Common myeloid progenitor, CD34-positive (primary cell): ENCODE measurements at regions not wholly inside any gene's neighbourhood (a gene's known extent, or its start where the extent isn't known, plus 50 kb on each side); places are given as distances from the start of the nearest gene placed in this dataset.

Source experiments
- CTCF ChIA-PET: fragments of 350-600 bp; sonication (Branson Sonifier 250); formaldehyde crosslinking; loops from one replicate; lab custom pipeline; 2021; ENCODE audit warnings: antibody characterized with exemption; lab: Charles Lee
- POLR2A ChIA-PET: fragments of 350-600 bp; sonication (Branson Sonifier 250); formaldehyde crosslinking; loops from one replicate; lab custom pipeline; 2021; ENCODE audit warnings: antibody characterized with exemption; lab: Charles Lee
- DNase-seq, 3 donors: peaks; one replicate each; pipeline versions ENCODE4 v3.0.0 to v3.0.0-alpha.2; 2013
- H3K27ac ChIP-seq, 2 experiments: 1 replicate in 1 of 2; 2 replicates in 1 of 2; pipeline ENCODE4 v1.7.0; 2013; ENCODE audit warnings: inconsistent platforms in 2 of 2, low read length in 2 of 2, mild to moderate bottlenecking in 2 of 2, low read depth in 1 of 2, moderate library complexity in 1 of 2; ENCODE audit not compliant: severe bottlenecking in 2 of 2, insufficient read depth in 1 of 2, poor library complexity in 1 of 2
- H3K27me3 ChIP-seq, 5 experiments: replicated peaks in 2 of 5; 1 replicate in 3 of 5; 2 replicates in 2 of 5; pipeline versions ENCODE4 v1.6.1 to v1.7.0; 2013; ENCODE audit warnings: low read length in 4 of 5, mild to moderate bottlenecking in 2 of 5, moderate library complexity in 2 of 5, inconsistent platforms in 1 of 5; ENCODE audit not compliant: insufficient read depth in 5 of 5, control insufficient read depth in 4 of 5
- H3K36me3 ChIP-seq, 4 experiments: 1 replicate in 2 of 4; 2 replicates in 2 of 4; pipeline versions ENCODE4 v1.6.1 to v1.7.0; 2013; ENCODE audit warnings: low read length in 3 of 4, control low read depth in 1 of 4, mild to moderate bottlenecking in 1 of 4; ENCODE audit not compliant: control insufficient read depth in 4 of 4, insufficient read depth in 4 of 4
- H3K4me1 ChIP-seq, 4 experiments: 1 replicate in 3 of 4; 2 replicates in 1 of 4; pipeline versions ENCODE4 v1.6.1 to v1.7.1; 2013; ENCODE audit warnings: low read length in 3 of 4, mild to moderate bottlenecking in 3 of 4, control low read depth in 1 of 4, inconsistent platforms in 1 of 4, moderate library complexity in 1 of 4; ENCODE audit not compliant: control insufficient read depth in 4 of 4, insufficient read depth in 4 of 4; ENCODE audit errors: control extremely low read depth in 1 of 4
- H3K4me3 ChIP-seq, 7 experiments: 1 replicate in 4 of 7; 2 replicates in 3 of 7; pipeline versions ENCODE4 v1.5.1 to v1.7.0; 2013; ENCODE audit warnings: mild to moderate bottlenecking in 7 of 7, low read length in 6 of 7, moderate library complexity in 6 of 7, inconsistent platforms in 2 of 7, low read depth in 2 of 7, control low read depth in 1 of 7; ENCODE audit not compliant: insufficient read depth in 4 of 7, control insufficient read depth in 1 of 7; ENCODE audit errors: extremely low read depth in 1 of 7
- H3K9me3 ChIP-seq, 5 experiments: 1 replicate in 4 of 5; 2 replicates in 1 of 5; pipeline versions ENCODE4 v1.6.1 to v1.7.1; 2013; ENCODE audit warnings: low read length in 4 of 5, mild to moderate bottlenecking in 2 of 5, inconsistent platforms in 1 of 5, low read depth in 1 of 5, moderate library complexity in 1 of 5; ENCODE audit not compliant: control insufficient read depth in 4 of 5, insufficient read depth in 2 of 5; ENCODE audit errors: control extremely low read depth in 1 of 5
- WGBS: methylation state at CpG from one replicate; pipeline ENCODE4 v1.1.5; 2013; ENCODE audit not compliant: insufficient coverage; 5-methylcytosine and 5-hydroxymethylcytosine counted together

- DNase-seq: no peak
- ChIA-PET POLR2A (no interaction called here), CTCF (interaction anchor here (0.9 to 1.3 kb wide), 2 partner anchors 10 to 22 kb away, joined by 3 to 5 read pairs; no protein-coding TSS in a partner anchor)
- 100% methylated on average over 1 of the region's 1 CpG for WGBS
- Histone ChIP-seq H3K36me3 (no peaks in the 10 kb centered on the region), H3K9me3 (no peaks in the 10 kb centered on the region), H3K4me3 (no peak overlapping the region), H3K27ac (no peak overlapping the region), H3K27me3 (no peaks in the 10 kb centered on the region), H3K4me1 (no peaks in the 10 kb centered on the region)
These were observed 52.4 kb upstream of the SSX2IP start for GRCh38 chr1:84742653-84743052.

GRCh38 chr1:84740050-84740714 lies 49.9 kb upstream of the SSX2IP start:
- Histone ChIP-seq H3K27me3 (no peaks in the 10 kb centered on the region), H3K9me3 (no peaks in the 10 kb centered on the region), H3K4me1 (no peaks in the 10 kb centered on the region), H3K4me3 (no peak overlapping the region), H3K27ac (no peak overlapping the region), H3K36me3 (no peaks in the 10 kb centered on the region)
- CTCF ChIA-PET: interaction anchor here (0.8 to 2.3 kb wide), 7 partner anchors 10 to 72 kb away, joined by 3 to 10 read pairs (median 4); no protein-coding TSS in a partner anchor
- POLR2A ChIA-PET: no interaction called here
- no peak for DNase-seq
- WGBS: no CpG with 5 or more reads among the region's 2 CpGs
